ENCODE measurements at regions not wholly inside any gene's neighbourhood (a gene's known extent, or its start where the extent isn't known, plus 50 kb on each side); places are given as distances from the start of the nearest gene placed in this dataset.
"Not testable (repeated sequence)": the region's sequence is repeated elsewhere in the genome, so short reads cannot be mapped to it uniquely, and the experiment has no call there.

DNA sequence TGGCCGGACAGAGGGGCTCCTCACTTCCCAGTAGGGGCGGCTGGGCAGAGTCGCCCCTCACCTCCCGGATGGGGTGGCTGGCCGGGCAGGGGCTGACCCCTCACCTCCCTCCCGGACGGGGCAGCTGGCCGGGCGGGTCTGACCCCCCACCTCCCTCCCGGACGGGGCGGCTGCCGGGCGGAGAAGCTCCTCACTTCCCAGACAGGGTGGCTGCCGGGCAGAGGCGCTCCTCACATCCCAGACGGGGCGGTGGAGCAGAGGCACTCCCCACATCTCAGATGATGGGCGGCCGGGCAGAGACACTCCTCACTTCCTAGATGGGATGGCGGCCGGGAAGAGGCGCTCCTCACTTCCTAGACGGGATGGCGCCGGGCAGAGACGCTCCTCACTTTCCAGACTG, 927.7 kb upstream of the TPTE start:
- TF ChIP-seq, protein P1, sequence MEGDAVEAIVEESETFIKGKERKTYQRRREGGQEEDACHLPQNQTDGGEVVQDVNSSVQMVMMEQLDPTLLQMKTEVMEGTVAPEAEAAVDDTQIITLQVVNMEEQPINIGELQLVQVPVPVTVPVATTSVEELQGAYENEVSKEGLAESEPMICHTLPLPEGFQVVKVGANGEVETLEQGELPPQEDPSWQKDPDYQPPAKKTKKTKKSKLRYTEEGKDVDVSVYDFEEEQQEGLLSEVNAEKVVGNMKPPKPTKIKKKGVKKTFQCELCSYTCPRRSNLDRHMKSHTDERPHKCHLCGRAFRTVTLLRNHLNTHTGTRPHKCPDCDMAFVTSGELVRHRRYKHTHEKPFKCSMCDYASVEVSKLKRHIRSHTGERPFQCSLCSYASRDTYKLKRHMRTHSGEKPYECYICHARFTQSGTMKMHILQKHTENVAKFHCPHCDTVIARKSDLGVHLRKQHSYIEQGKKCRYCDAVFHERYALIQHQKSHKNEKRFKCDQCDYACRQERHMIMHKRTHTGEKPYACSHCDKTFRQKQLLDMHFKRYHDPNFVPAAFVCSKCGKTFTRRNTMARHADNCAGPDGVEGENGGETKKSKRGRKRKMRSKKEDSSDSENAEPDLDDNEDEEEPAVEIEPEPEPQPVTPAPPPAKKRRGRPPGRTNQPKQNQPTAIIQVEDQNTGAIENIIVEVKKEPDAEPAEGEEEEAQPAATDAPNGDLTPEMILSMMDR (IDR thresholded peaks at IDR 0.05; ENCODE audit: insufficient read depth, low read length) = not testable (repeated sequence)
- TF ChIP-seq, protein P2, sequence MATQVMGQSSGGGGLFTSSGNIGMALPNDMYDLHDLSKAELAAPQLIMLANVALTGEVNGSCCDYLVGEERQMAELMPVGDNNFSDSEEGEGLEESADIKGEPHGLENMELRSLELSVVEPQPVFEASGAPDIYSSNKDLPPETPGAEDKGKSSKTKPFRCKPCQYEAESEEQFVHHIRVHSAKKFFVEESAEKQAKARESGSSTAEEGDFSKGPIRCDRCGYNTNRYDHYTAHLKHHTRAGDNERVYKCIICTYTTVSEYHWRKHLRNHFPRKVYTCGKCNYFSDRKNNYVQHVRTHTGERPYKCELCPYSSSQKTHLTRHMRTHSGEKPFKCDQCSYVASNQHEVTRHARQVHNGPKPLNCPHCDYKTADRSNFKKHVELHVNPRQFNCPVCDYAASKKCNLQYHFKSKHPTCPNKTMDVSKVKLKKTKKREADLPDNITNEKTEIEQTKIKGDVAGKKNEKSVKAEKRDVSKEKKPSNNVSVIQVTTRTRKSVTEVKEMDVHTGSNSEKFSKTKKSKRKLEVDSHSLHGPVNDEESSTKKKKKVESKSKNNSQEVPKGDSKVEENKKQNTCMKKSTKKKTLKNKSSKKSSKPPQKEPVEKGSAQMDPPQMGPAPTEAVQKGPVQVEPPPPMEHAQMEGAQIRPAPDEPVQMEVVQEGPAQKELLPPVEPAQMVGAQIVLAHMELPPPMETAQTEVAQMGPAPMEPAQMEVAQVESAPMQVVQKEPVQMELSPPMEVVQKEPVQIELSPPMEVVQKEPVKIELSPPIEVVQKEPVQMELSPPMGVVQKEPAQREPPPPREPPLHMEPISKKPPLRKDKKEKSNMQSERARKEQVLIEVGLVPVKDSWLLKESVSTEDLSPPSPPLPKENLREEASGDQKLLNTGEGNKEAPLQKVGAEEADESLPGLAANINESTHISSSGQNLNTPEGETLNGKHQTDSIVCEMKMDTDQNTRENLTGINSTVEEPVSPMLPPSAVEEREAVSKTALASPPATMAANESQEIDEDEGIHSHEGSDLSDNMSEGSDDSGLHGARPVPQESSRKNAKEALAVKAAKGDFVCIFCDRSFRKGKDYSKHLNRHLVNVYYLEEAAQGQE (IDR thresholded peaks at IDR 0.05; ENCODE audit: insufficient replicate concordance, low read depth) = not testable (repeated sequence)
- not testable (repeated sequence) for TF ChIP-seq GABPA (IDR thresholded peaks at IDR 0.05; ENCODE audit: low read depth); POLR2AphosphoS5 (IDR thresholded peaks at IDR 0.05; ENCODE audit: low read depth); SPI1 (IDR thresholded peaks at IDR 0.05; ENCODE audit: borderline replicate concordance, low read depth)

Measured in HL-60 (cell line).